AG04449 (cell line): ENCODE measurements at regions not wholly inside any gene's neighbourhood (a gene's known extent, or its start where the extent isn't known, plus 50 kb on each side); places are given as distances from the start of the nearest gene placed in this dataset.
A peak's percentile ranks its signal among the peaks of the same experiment; 100 is the strongest.

Experiments used
- CTCF ChIA-PET: fragments of 350-600 bp; formaldehyde crosslinking; extraction: SDS; loops from one replicate; lab custom pipeline; 2021; ENCODE audit warnings: antibody characterized with exemption; lab: Yijun Ruan, JAX
- POLR2A ChIA-PET: fragments of 400-600, 350-600 bp; formaldehyde crosslinking; extraction: SDS; loops from one replicate; lab custom pipeline; 2020; ENCODE audit warnings: antibody characterized with exemption, inconsistent platforms; lab: Yijun Ruan, JAX
- DNase-seq: peaks from one replicate; pipeline ENCODE4 v3.0.0-alpha.2; 2010; ENCODE audit warnings: low read depth, low spot score
- H3K4me3 ChIP-seq: 2 replicates; pipeline ENCODE4 v1.5.1; 2011; ENCODE audit warnings: low read depth, mild to moderate bottlenecking, control low read depth, low read length
- CTCF ChIP-seq: IDR thresholded peaks from one replicate; pipeline ENCODE4 v1.5.1; 2011; ENCODE audit warnings: mild to moderate bottlenecking, moderate library complexity, low read length, control low read depth, inconsistent platforms; ENCODE audit not compliant: insufficient read depth; ENCODE audit errors: missing control alignments

- no peak for TF ChIP-seq CTCF
- CTCF ChIA-PET: interaction anchor here (1.4 kb wide), 1 partner anchor 9 kb away, joined by 6 read pairs; no protein-coding TSS in a partner anchor
- POLR2A ChIA-PET: no interaction called here
- no peak overlapping the region for H3K4me3 ChIP-seq
- peak; percentile 7 for DNase-seq
Observed at GRCh38 chr2:149808556-149808955, 221.0 kb upstream of the MMADHC start.

- POLR2A ChIA-PET: no interaction called here
- CTCF ChIA-PET: no interaction called here
- no peak overlapping the region for H3K4me3 ChIP-seq
- DNase-seq: no peak
- TF ChIP-seq CTCF: no peak
Observed at GRCh38 chr2:149806651-149807050, 219.1 kb upstream of the MMADHC start.

GRCh38 chr2:149800624-149801542, 213.3 kb upstream of the MMADHC start:
- no peak for TF ChIP-seq CTCF
- ChIA-PET CTCF (no interaction called here), POLR2A (no interaction called here)
- no peak for DNase-seq
- H3K4me3 ChIP-seq: no peak overlapping the region

GRCh38 chr2:149799013-149799705, 211.6 kb upstream of the MMADHC start:
- CTCF ChIA-PET: interaction anchor here (1.3 to 2.4 kb wide), 3 partner anchors 9 to 670 kb away, joined by 4 to 7 read pairs (median 6); no protein-coding TSS in a partner anchor
- POLR2A ChIA-PET: no interaction called here

GRCh38 chr2:149797030-149797429, 209.5 kb upstream of the MMADHC start:
- DNase-seq: no peak
- ChIA-PET CTCF (no interaction called here), POLR2A (no interaction called here)
- H3K4me3 ChIP-seq: no peak overlapping the region
- no peak for TF ChIP-seq CTCF

More at GRCh38 chr2:149799013-149799705, 211.6 kb upstream of the MMADHC start:
- no peak for DNase-seq
- TF ChIP-seq CTCF: no peak
- no peak overlapping the region for H3K4me3 ChIP-seq

- CTCF ChIA-PET: no interaction called here
- no peak overlapping the region for H3K4me3 ChIP-seq
- no peak for TF ChIP-seq CTCF
- POLR2A ChIA-PET: no interaction called here
- DNase-seq: no peak
Observed at GRCh38 chr2:149789549-149789948, 202.0 kb upstream of the MMADHC start.
